GM18517 (cell line): ENCODE measurements at regions not wholly inside any gene's neighbourhood (a gene's known extent, or its start where the extent isn't known, plus 50 kb on each side); places are given as distances from the start of the nearest gene placed in this dataset.
"Not testable (repeated sequence)": the region's sequence is repeated elsewhere in the genome, so short reads cannot be mapped to it uniquely, and the experiment has no call there.

Experiments
- ATAC-seq: cut with Tn5 transposase; IDR thresholded peaks from one replicate; pipeline ENCODE4 v1.9.1; 2021; ENCODE audit warnings: mild to moderate bottlenecking, moderate library complexity; ENCODE audit not compliant: unreplicated experiment

GRCh38 chr5:28404363-28405071, 1366.1 kb upstream of the CDH9 start:
- ATAC-seq, result no peak

- ATAC-seq, result no peak
Observed at GRCh38 chr5:28403846-28404245, 1365.5 kb upstream of the CDH9 start.

GRCh38 chr5:28402590-28403301, 1364.4 kb upstream of the CDH9 start:
- no peak for ATAC-seq

- ATAC-seq, result no peak
Observed at GRCh38 chr5:28400076-28400475, 1361.7 kb upstream of the CDH9 start.

GRCh38 chr5:28399211-28399610, 1360.8 kb upstream of the CDH9 start:
- no peak for ATAC-seq

GRCh38 chr5:28398185-28398584, 1359.8 kb upstream of the CDH9 start:
- ATAC-seq, result no peak

- ATAC-seq, result no peak
Observed at GRCh38 chr5:28397502-28397941, 1359.1 kb upstream of the CDH9 start.

- ATAC-seq, result no peak
Observed at GRCh38 chr5:28391277-28391676, 1352.9 kb upstream of the CDH9 start.

GRCh38 chr5:28390341-28390740, 1352.0 kb upstream of the CDH9 start:
- ATAC-seq, result no peak

GRCh38 chr5:28389727-28390126, 1351.3 kb upstream of the CDH9 start:
- ATAC-seq, result not testable (repeated sequence)

GRCh38 chr5:28388428-28388827, 1350.0 kb upstream of the CDH9 start:
- ATAC-seq, result no peak

GRCh38 chr5:28386712-28387111, 1348.3 kb upstream of the CDH9 start:
- ATAC-seq, result no peak

- ATAC-seq, result no peak
Observed at GRCh38 chr5:28380167-28380566, 1341.8 kb upstream of the CDH9 start.

GRCh38 chr5:28374492-28374967, 1336.1 kb upstream of the CDH9 start:
- ATAC-seq, result no peak

GRCh38 chr5:28370896-28371295, 1332.5 kb upstream of the CDH9 start:
- ATAC-seq, result no peak

- no peak for ATAC-seq
Observed at GRCh38 chr5:28369418-28369817, 1331.0 kb upstream of the CDH9 start.

GRCh38 chr5:28355831-28356230, 1317.4 kb upstream of the CDH9 start:
- no peak for ATAC-seq

- ATAC-seq, result no peak
Observed at GRCh38 chr5:28346696-28347095, 1308.3 kb upstream of the CDH9 start.

- ATAC-seq, result no peak
Observed at GRCh38 chr5:28344836-28345433, 1306.5 kb upstream of the CDH9 start.

GRCh38 chr5:28329176-28329575, 1290.8 kb upstream of the CDH9 start:
- no peak for ATAC-seq

GRCh38 chr5:28328681-28329080, 1290.3 kb upstream of the CDH9 start:
- ATAC-seq, result no peak

- ATAC-seq, result no peak
Observed at GRCh38 chr5:28324174-28324573, 1285.8 kb upstream of the CDH9 start.
